Peyer's patch (tissue), 4 donors: ENCODE measurements at regions not wholly inside any gene's neighbourhood (a gene's known extent, or its start where the extent isn't known, plus 50 kb on each side); places are given as distances from the start of the nearest gene placed in this dataset.

Experiments
- CTCF ChIP-seq, 6 experiments: fragments of 450-650 bp in 4 of 6; fragments of 200-600 bp in 2 of 6; sonication (generic) in 1 of 6; IDR thresholded peaks; one replicate each; pipeline ENCODE4 v1.5.1; 2017 to 2019; ENCODE audit warnings: antibody characterized with exemption in 6 of 6, mild to moderate bottlenecking in 3 of 6, moderate library complexity in 1 of 6
- POLR2A ChIP-seq, 2 donors: fragments of 450-650 bp; IDR thresholded peaks; one replicate each; pipeline ENCODE4 v1.5.1; 2017; ENCODE audit warnings: antibody characterized with exemption in 2 of 2, mild to moderate bottlenecking in 2 of 2, moderate library complexity in 2 of 2

DNA sequence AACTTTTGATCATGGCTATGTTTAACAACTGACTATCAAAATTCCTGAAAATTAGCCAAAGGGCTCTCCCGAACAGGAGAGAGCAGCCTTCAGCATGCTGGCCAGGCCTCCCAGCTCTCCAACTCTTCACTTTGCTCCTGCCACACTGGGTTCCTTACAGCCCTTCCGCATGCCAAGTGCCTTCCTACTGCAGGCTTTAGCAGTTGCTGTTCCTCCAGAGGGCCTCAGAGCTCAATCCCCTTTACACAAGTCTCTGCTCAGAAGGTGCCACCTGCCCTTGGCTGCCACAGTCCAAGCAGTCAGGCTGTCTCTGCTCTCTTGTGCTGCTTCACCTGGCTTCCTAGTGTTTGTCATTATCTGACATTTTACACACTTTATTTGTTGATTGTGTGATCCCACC, 553.1 kb upstream of the PPP2R3A start:
- TF ChIP-seq CTCF (IDR thresholded peaks at IDR 0.05), result no peak
- no peak for TF ChIP-seq POLR2A (IDR thresholded peaks at IDR 0.05)
